Mesothelial cell of epicardium (in vitro differentiated cells): ENCODE measurements at regions not wholly inside any gene's neighbourhood (a gene's known extent, or its start where the extent isn't known, plus 50 kb on each side); places are given as distances from the start of the nearest gene placed in this dataset.

Experiments used
- DNase-seq, 2 experiments: peaks; one replicate each; pipeline ENCODE4 v3.0.0; 2021; ENCODE audit warnings: low spot score in 2 of 2; ENCODE audit not compliant: unreplicated experiment in 2 of 2
- H3K27ac Mint-ChIP-seq: 2 replicates; pipeline ENCODE4 v1.8.0; 2021; ENCODE audit warnings: mixed read lengths
- H3K27me3 Mint-ChIP-seq: 2 replicates; pipeline ENCODE4 v1.8.0; 2021; ENCODE audit warnings: low read depth, mixed read lengths
- H3K36me3 Mint-ChIP-seq: 2 replicates; pipeline ENCODE4 v1.8.0; 2021; ENCODE audit warnings: mixed read lengths
- H3K4me1 Mint-ChIP-seq: 2 replicates; pipeline ENCODE4 v1.8.0; 2021; ENCODE audit warnings: mixed read lengths
- H3K4me3 Mint-ChIP-seq: 2 replicates; pipeline ENCODE4 v1.8.0; 2021; ENCODE audit warnings: mild to moderate bottlenecking, moderate library complexity, mixed read lengths
- H3K9me3 Mint-ChIP-seq: 2 replicates; pipeline ENCODE4 v1.8.0; 2021; ENCODE audit warnings: mixed read lengths
- TF ChIP-seq, protein P1 (sequence below): fragments of 200-600 bp; sonication (generic); IDR thresholded peaks from one replicate; pipeline ENCODE4 v1.5.0; 2021; ENCODE audit warnings: antibody characterized with exemption; ENCODE audit not compliant: unreplicated experiment

DNA sequence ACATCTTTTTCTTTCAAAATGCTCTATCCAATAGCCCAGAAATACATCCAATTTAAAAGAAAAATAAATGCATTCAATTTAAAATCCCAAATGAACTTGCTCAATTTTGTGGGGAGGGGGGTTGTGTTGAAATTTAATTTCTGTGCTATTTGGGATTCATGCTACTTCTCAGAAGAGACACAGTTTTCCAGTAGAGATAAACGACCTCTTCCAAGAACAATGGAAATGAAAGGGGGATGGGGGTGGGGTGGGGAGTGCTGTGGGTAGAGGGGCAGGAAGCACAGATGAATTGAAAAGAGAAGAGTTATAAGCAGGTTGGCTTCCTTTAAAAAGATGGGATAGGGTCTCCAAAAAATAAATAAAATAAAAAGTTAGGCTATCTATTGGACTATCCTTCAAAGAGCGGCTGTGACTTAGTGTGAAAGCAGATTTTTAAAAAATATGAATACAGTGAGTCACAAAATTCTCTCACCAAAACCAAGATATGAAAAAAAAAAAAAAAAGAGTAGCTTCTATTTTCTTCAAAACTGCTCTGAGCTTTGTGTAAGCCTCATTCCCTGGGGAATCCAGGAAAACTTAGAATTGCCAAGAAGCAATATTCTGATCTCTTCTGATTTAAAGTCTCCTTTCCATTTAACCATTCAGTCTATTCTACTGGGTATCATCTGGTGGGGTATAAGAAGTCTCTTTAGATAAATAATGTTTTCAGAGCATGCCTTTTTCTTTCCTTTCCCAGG lies 324.3 kb downstream of the PTTG2 start:
- no peaks in the 10 kb centered on the region for H3K36me3 Mint-ChIP-seq
- H3K4me3 Mint-ChIP-seq = no peak overlapping the region
- DNase-seq = no peak
- no peaks in the 10 kb centered on the region for H3K9me3 Mint-ChIP-seq
- H3K27me3 Mint-ChIP-seq = no peaks in the 10 kb centered on the region
- TF ChIP-seq, protein P1, sequence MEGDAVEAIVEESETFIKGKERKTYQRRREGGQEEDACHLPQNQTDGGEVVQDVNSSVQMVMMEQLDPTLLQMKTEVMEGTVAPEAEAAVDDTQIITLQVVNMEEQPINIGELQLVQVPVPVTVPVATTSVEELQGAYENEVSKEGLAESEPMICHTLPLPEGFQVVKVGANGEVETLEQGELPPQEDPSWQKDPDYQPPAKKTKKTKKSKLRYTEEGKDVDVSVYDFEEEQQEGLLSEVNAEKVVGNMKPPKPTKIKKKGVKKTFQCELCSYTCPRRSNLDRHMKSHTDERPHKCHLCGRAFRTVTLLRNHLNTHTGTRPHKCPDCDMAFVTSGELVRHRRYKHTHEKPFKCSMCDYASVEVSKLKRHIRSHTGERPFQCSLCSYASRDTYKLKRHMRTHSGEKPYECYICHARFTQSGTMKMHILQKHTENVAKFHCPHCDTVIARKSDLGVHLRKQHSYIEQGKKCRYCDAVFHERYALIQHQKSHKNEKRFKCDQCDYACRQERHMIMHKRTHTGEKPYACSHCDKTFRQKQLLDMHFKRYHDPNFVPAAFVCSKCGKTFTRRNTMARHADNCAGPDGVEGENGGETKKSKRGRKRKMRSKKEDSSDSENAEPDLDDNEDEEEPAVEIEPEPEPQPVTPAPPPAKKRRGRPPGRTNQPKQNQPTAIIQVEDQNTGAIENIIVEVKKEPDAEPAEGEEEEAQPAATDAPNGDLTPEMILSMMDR = no peak
- H3K4me1 Mint-ChIP-seq = peaks cover 23% of the 10 kb centered on the region
- H3K27ac Mint-ChIP-seq = no peak overlapping the region

DNA sequence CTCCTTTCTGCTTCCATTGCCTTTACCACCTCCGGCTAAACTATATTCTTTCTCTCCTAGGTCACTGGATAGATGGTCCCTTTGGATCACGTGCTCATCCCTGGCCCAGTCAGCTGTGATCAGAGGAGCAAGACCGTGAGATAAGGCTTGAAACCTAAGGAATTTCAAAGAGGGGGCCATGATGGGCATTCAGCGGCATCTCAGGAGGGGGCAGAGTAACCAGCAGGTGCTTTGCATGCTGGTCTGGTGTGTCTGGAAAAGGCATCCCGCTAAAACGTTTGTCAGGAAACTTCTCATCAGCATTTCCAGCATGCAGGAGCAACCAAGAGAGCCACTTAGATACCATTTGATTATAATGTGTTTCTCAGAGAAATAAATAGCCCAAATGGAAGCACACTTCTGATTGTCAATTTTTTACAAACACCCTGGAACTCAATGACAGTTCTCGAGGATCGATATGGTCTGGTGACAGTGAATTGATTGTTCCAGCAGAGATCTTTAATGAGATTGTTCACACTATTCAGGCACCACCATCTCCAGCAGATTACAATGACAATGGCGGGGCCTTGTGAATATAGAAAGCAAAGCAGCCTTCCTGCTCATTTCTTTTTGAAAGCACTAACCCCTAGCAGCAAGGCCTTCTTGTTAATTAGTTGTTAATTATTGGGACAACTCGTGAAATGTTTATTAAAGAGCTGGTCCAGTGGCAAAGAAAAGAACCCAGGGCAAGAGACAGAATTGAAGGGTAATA lies 327.1 kb downstream of the PTTG2 start:
- H3K9me3 Mint-ChIP-seq = peaks cover 1% of the 10 kb centered on the region
- H3K4me1 Mint-ChIP-seq = peaks cover 2% of the 10 kb centered on the region

DNA sequence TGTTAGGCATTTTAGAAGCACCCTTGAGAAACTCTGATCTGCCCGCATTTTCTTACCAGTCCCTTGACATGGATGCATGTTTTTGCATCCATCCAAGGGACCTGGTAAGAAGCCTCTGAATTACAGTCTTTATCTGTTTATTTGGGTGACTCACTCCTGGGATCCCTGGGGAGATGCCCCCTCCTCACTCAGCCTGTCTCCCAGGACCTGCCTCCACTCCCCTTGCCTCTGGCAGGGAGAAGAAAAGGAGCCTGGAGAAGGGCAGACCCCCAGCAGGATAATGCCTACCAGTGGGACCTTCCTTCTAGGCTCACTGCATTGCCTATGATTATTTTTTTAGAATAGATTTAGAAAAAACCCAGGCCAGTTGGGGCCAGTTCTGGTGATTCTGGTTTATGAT lies 329.4 kb downstream of the PTTG2 start:
- Mint-ChIP-seq H3K9me3 (peaks cover 23% of the 10 kb centered on the region), H3K27ac (no peak overlapping the region), H3K27me3 (no peaks in the 10 kb centered on the region), H3K36me3 (peaks cover 2% of the 10 kb centered on the region), H3K4me1 (no peaks in the 10 kb centered on the region), H3K4me3 (no peak overlapping the region)
- no peak for DNase-seq
- TF ChIP-seq, protein P1 = no peak

More for the DNA sequence above, 327.1 kb downstream of the PTTG2 start:
- no peaks in the 10 kb centered on the region for H3K27me3 Mint-ChIP-seq
- H3K27ac Mint-ChIP-seq = no peak overlapping the region
- TF ChIP-seq, protein P1 = no peak
- H3K36me3 Mint-ChIP-seq = no peaks in the 10 kb centered on the region
- DNase-seq = no peak
- H3K4me3 Mint-ChIP-seq = no peak overlapping the region

DNA sequence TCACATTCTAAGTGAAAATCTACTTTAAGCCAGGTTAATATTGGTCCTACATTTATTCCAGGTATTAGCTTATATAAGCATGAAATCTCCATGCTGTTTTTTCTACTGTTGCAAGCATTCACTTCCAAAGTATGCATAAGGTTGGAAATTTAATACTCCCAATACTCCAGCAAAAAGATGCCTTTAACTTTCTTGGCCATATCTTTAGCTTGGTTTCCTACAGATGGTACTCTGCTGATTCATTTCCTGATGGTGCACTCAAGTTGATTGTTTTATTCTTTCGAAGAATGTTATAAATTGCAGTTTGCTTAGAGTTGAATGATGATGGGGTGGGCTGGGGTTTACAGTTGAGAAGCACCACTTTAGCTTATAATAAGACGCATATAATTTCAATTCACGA lies 330.2 kb downstream of the PTTG2 start:
- Mint-ChIP-seq H3K27ac (no peak overlapping the region), H3K4me3 (no peak overlapping the region), H3K36me3 (peaks cover 2% of the 10 kb centered on the region), H3K27me3 (no peaks in the 10 kb centered on the region), H3K4me1 (no peaks in the 10 kb centered on the region), H3K9me3 (peaks cover 28% of the 10 kb centered on the region)
- no peak for DNase-seq
- TF ChIP-seq, protein P1 = no peak

DNA sequence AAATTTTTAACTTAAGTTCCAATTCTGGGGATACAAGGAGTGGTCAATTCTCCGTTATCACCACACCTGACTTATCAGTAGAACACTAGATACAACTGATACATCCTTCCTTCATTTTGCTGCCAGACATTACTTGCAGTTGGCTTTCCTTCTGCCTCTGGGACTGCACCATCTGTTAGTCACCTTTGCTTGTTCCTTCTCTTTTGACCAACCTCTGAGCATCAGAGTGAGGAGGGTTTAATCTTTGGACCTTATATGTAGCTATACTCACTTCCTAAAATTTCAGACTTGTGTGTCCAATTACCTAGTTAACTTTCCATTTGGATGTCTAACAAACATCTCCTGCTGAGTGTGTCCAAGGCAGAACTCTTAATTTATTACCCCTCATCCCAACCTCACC lies 330.7 kb downstream of the PTTG2 start:
- Mint-ChIP-seq H3K27me3 (no peaks in the 10 kb centered on the region), H3K4me3 (no peak overlapping the region), H3K9me3 (peaks cover 28% of the 10 kb centered on the region), H3K4me1 (no peaks in the 10 kb centered on the region), H3K27ac (no peak overlapping the region), H3K36me3 (peaks cover 2% of the 10 kb centered on the region)
- TF ChIP-seq, protein P1 = no peak
- no peak for DNase-seq
